Right ventricle myocardium superior (tissue), 1 donor: ENCODE measurements at regions not wholly inside any gene's neighbourhood (a gene's known extent, or its start where the extent isn't known, plus 50 kb on each side); places are given as distances from the start of the nearest gene placed in this dataset.

Source experiments
- ATAC-seq: fragments of 200-7000 bp; cut with Tn5 transposase; one replicate; pipeline ENCODE4 v1.9.1; 2020; ENCODE audit warnings: mild to moderate bottlenecking; ENCODE audit not compliant: poor library complexity
- DNase-seq: peaks from one replicate; pipeline ENCODE4 v3.0.0-alpha.2; 2020
- intact Hi-C: fragments of 100-400 bp; cut with DNase I; formaldehyde crosslinking; loops from one replicate; pipeline ENCODE4 v1.11.2; 2022
- donor health status: DM: no; HTN: yes; CAD: no; lungs with severe emphysema.

GRCh38 chr6:44712353-44713111 lies 325.0 kb downstream of the CDC5L start:
- no peak for DNase-seq
- no peak for ATAC-seq
- intact Hi-C loops, result no loop called here

- DNase-seq (no peak), ATAC-seq (no peak)
- intact Hi-C loops, result no loop called here
Observed at GRCh38 chr6:44715188-44715587, 327.7 kb downstream of the CDC5L start.

GRCh38 chr6:44715925-44716324 lies 328.4 kb downstream of the CDC5L start:
- intact Hi-C loops, result no loop called here
- ATAC-seq, result no peak
- no peak for DNase-seq

GRCh38 chr6:44717431-44717830 lies 329.9 kb downstream of the CDC5L start:
- intact Hi-C loops, result no loop called here
- DNase-seq (no peak), ATAC-seq (no peak)

GRCh38 chr6:44721954-44722578 lies 334.6 kb downstream of the CDC5L start:
- intact Hi-C loops, result no loop called here
- peak; percentile 62 for ATAC-seq
- no peak for DNase-seq

- no peak for DNase-seq
- intact Hi-C loops, result no loop called here
- ATAC-seq, result no peak
Observed at GRCh38 chr6:44722736-44723135, 335.2 kb downstream of the CDC5L start.

- intact Hi-C loops, result no loop called here
- ATAC-seq, result no peak
Observed at GRCh38 chr6:44723439-44724197, 336.1 kb downstream of the CDC5L start.

GRCh38 chr6:44725070-44725469 lies 337.6 kb downstream of the CDC5L start:
- intact Hi-C loops, result no loop called here

More at GRCh38 chr6:44723439-44724197, 336.1 kb downstream of the CDC5L start:
- DNase-seq, result no peak

GRCh38 chr6:44727651-44728630 lies 340.4 kb downstream of the CDC5L start:
- intact Hi-C loops, result no loop called here
- DNase-seq, result no peak

More at GRCh38 chr6:44725070-44725469, 337.6 kb downstream of the CDC5L start:
- ATAC-seq (no peak), DNase-seq (no peak)

GRCh38 chr6:44730771-44731391 lies 343.4 kb downstream of the CDC5L start:
- DNase-seq (no peak), ATAC-seq (no peak)
- intact Hi-C loops, result no loop called here

More at GRCh38 chr6:44727651-44728630, 340.4 kb downstream of the CDC5L start:
- ATAC-seq, result no peak

GRCh38 chr6:44731485-44732095 lies 344.1 kb downstream of the CDC5L start:
- intact Hi-C loops, result no loop called here
- no peak for ATAC-seq

GRCh38 chr6:44732243-44732642 lies 344.7 kb downstream of the CDC5L start:
- ATAC-seq (no peak), DNase-seq (no peak)
- intact Hi-C loops, result no loop called here

More at GRCh38 chr6:44731485-44732095, 344.1 kb downstream of the CDC5L start:
- no peak for DNase-seq

- DNase-seq (no peak), ATAC-seq (no peak)
- intact Hi-C loops, result no loop called here
Observed at GRCh38 chr6:44733126-44733525, 345.6 kb downstream of the CDC5L start.

- intact Hi-C loops, result no loop called here
- peak; percentile 87 for ATAC-seq
- no peak for DNase-seq
Observed at GRCh38 chr6:44733868-44734267, 346.4 kb downstream of the CDC5L start.

GRCh38 chr6:44734886-44735629 lies 347.6 kb downstream of the CDC5L start:
- intact Hi-C loops, result no loop called here
- no peak for DNase-seq
- no peak for ATAC-seq

- intact Hi-C loops, result no loop called here
- no peak for DNase-seq
Observed at GRCh38 chr6:44735630-44735963, 348.1 kb downstream of the CDC5L start.

GRCh38 chr6:44737341-44737740 lies 349.8 kb downstream of the CDC5L start:
- no peak for ATAC-seq
- no peak for DNase-seq
- intact Hi-C loops, result no loop called here

More at GRCh38 chr6:44735630-44735963, 348.1 kb downstream of the CDC5L start:
- ATAC-seq, result no peak
